ENCODE measurements at regions not wholly inside any gene's neighbourhood (a gene's known extent, or its start where the extent isn't known, plus 50 kb on each side); places are given as distances from the start of the nearest gene placed in this dataset.

- H2AFZ ChIP-seq (ENCODE audit: low read length), result no peak overlapping the region
- H3K36me3 Mint-ChIP-seq (ENCODE audit: insufficient read depth in 1 of 3, low read depth in 3 of 3), result no peaks in the 10 kb centered on the region; a peak in 2 of 7 replicates
These were observed 994.2 kb downstream of the UQCRFS1 start for GRCh38 chr19:28218728-28219127.

More at GRCh38 chr19:28218728-28219127, 994.2 kb downstream of the UQCRFS1 start:
- DNase-seq, result no peak
- no peak overlapping the region for H3K56ac ChIP-seq (ENCODE audit: insufficient read length, low read depth, low read length)
- H4K8ac ChIP-seq (replicated peaks; ENCODE audit: insufficient read length, low read depth, low read length), result no peak overlapping the region
- H2BK15ac ChIP-seq (ENCODE audit: low read depth, low read length), result no peak overlapping the region
- H4K20me1 ChIP-seq (ENCODE audit: control insufficient read depth, insufficient read depth, insufficient read length), result no peaks in the 10 kb centered on the region
- no peak overlapping the region for H3K4me3 Mint-ChIP-seq
- H4K91ac ChIP-seq (ENCODE audit: insufficient read length, low read depth, low read length), result no peak overlapping the region
- no peak overlapping the region for H3K18ac ChIP-seq (ENCODE audit: insufficient read length, low read depth, low read length)
- peaks cover 33 to 35% of the 10 kb centered on the region in 2 experiments for H3K4me1 Mint-ChIP-seq
- no peaks in the 10 kb centered on the region for H3K27me3 ChIP-seq (ENCODE audit: insufficient read depth, low read length)
- H3K79me1 ChIP-seq (ENCODE audit: insufficient read depth, low read depth, low read length, poor library complexity, severe bottlenecking), result no peaks in the 10 kb centered on the region
- no peak overlapping the region for H2AK5ac ChIP-seq (ENCODE audit: insufficient read length, low read length)
- H2BK12ac ChIP-seq (ENCODE audit: insufficient read length, low read depth, low read length), result no peak overlapping the region
- no peak overlapping the region for H3T11ph ChIP-seq (ENCODE audit: low read length)
- H3K4me1 ChIP-seq (ENCODE audit: insufficient read depth, low read length), result peaks cover 3% of the 10 kb centered on the region; the same call in 1 of the 2 replicates
- H3K27me3 Mint-ChIP-seq (ENCODE audit: low read depth), result no peaks in the 10 kb centered on the region; the same call in 1 of the 2 replicates
- H3K9me3 ChIP-seq (ENCODE audit: control insufficient read depth, low read depth, low read length), result no peaks in the 10 kb centered on the region
- WGBS (ENCODE audit: extremely low coverage, insufficient read length, low lambda C conversion rate), result no CpG with 5 or more reads among the region's 5 CpGs
- no peak for TF ChIP-seq CTCF (conservative IDR thresholded peaks at IDR 0.05)
- H2BK20ac ChIP-seq (ENCODE audit: low read depth, low read length, poor library complexity, severe bottlenecking), result no peak overlapping the region
- no peak overlapping the region for H3K14ac ChIP-seq (ENCODE audit: insufficient read depth, low read length)
- H3K23me2 ChIP-seq (ENCODE audit: insufficient read length, low read depth, low read length, poor library complexity, severe bottlenecking), result no peaks in the 10 kb centered on the region
- no peak overlapping the region for H3K27ac Mint-ChIP-seq
- no peak overlapping the region for H3K9ac ChIP-seq (ENCODE audit: extremely low read depth, insufficient read length, low read length)
- no peak overlapping the region for H4K5ac ChIP-seq (ENCODE audit: insufficient read length, low read depth, low read length)
- no peak overlapping the region for H3K4me2 ChIP-seq (ENCODE audit: insufficient read depth, insufficient read length, low read length)
- H3K79me2 ChIP-seq (ENCODE audit: insufficient read depth, low read length), result no peaks in the 10 kb centered on the region
- H2BK5ac ChIP-seq (ENCODE audit: insufficient read length, low read length), result no peak overlapping the region
- H3K4ac ChIP-seq (ENCODE audit: low read depth, low read length), result no peak overlapping the region
- no peak overlapping the region for H3K27ac ChIP-seq (ENCODE audit: insufficient read length, low read depth, low read length)
- H3K9me3 Mint-ChIP-seq, result no peaks in the 10 kb centered on the region; a peak in 1 of 5 replicates
- no peak overlapping the region for H3K23ac ChIP-seq (ENCODE audit: insufficient read length, low read depth, low read length)
- H2BK120ac ChIP-seq (ENCODE audit: low read depth, low read length, poor library complexity, severe bottlenecking), result no peak overlapping the region
